GM12873 (cell line): ENCODE measurements at regions not wholly inside any gene's neighbourhood (a gene's known extent, or its start where the extent isn't known, plus 50 kb on each side); places are given as distances from the start of the nearest gene placed in this dataset.

ENCODE experiments used
- TF ChIP-seq, protein P1 (sequence below): IDR thresholded peaks from 2 replicates; pipeline ENCODE4 v1.5.1; 2012; ENCODE audit warnings: low read depth, mild to moderate bottlenecking, moderate library complexity, low read length, control low read depth; ENCODE audit not compliant: insufficient read depth; ENCODE audit errors: missing control alignments

DNA sequence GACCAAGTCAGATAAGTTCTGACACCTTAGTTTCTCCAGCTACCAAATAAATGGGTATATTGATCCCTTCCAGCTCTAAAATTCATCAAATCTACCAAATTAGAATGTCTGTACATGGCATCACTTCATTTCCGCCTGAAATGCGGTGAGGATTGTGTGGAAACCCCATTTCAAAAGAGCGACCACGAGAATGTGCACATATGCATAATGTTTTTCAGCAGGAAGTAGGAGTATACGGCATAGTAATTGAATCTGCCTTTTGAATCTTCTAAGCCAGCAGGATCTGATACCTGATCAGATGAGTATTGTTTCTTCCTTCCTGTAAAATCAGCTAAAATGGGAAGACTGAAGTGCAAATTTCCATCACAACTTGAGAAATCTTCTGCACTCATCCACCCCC, 418.6 kb downstream of the TMEM38B start:
- TF ChIP-seq, protein P1, sequence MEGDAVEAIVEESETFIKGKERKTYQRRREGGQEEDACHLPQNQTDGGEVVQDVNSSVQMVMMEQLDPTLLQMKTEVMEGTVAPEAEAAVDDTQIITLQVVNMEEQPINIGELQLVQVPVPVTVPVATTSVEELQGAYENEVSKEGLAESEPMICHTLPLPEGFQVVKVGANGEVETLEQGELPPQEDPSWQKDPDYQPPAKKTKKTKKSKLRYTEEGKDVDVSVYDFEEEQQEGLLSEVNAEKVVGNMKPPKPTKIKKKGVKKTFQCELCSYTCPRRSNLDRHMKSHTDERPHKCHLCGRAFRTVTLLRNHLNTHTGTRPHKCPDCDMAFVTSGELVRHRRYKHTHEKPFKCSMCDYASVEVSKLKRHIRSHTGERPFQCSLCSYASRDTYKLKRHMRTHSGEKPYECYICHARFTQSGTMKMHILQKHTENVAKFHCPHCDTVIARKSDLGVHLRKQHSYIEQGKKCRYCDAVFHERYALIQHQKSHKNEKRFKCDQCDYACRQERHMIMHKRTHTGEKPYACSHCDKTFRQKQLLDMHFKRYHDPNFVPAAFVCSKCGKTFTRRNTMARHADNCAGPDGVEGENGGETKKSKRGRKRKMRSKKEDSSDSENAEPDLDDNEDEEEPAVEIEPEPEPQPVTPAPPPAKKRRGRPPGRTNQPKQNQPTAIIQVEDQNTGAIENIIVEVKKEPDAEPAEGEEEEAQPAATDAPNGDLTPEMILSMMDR: no peak

DNA sequence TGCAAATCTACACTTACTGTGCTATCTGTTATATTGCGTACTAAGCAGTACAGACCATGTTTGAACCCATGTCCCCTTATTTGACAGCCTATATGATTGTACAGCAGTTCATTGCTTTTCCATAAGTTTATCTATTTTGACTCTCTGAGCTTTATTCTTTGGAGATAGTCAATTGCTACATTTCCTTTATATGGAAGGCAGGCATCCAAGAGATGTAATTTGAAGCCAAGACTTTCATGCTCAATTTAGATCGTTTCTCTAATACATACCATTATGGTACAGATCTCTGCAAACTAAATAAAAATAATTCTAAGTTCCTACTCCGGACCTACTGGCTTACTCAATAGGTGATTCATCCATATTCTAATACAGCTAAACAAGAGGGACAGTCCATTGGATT, 424.8 kb downstream of the TMEM38B start:
- TF ChIP-seq, protein P1: no peak

DNA sequence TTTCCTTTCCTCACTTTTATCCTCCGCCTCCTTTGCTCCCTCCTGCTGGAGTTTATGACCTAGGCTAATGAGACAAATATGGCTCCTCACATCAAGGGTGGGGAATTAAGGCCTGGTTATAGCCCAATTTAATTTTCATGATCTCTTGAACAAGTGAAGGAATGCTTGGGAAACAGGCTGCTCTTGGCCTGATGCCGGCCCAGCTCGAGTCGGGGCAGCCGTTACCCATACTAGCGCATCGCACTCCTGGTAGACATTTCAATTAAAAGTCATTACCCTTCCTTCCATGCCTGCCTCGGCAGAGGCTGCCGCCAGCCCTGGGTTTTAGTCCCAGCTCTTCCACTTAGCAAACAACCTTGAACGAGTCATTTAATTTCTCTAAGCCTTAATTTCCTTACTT, 425.7 kb downstream of the TMEM38B start:
- TF ChIP-seq, protein P1: no peak

DNA sequence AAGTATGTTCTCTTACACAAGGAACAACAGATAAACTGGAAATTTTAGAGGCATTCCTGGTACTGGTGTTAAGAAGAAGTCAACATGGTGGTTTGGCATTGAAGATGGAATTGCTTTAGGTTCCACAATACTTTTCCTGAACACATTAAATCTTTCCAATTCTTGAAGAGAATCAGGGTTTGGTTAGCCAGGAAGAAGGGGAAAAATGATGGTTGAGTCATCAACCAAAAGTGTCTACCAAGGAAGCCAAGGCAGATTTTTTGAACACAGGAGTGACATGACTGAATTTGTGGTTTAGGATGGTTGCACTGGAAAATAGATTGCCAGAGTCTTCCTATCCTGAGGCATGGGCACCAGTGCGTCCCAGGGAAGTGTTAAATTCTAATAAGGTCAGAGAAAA, 433.4 kb downstream of the TMEM38B start:
- TF ChIP-seq, protein P1: no peak

DNA sequence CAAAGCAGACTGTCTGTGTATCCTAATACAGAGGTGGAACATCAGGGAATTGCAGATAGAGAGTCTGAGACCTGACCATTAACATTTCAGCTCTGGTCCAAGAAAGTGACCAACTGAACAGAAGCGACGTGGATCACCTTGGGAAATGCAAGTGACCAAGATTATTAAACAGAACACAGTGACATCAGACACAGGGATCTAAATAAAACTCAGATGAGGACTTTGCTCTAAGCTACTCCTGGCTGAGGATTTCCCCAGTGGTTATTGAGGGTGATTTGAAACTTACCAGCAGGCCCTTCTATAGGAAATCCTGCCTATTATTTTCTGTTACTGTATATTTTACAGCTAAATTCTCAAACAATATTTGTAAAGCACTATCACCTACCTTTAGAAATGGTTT, 436.0 kb downstream of the TMEM38B start:
- TF ChIP-seq, protein P1: no peak

DNA sequence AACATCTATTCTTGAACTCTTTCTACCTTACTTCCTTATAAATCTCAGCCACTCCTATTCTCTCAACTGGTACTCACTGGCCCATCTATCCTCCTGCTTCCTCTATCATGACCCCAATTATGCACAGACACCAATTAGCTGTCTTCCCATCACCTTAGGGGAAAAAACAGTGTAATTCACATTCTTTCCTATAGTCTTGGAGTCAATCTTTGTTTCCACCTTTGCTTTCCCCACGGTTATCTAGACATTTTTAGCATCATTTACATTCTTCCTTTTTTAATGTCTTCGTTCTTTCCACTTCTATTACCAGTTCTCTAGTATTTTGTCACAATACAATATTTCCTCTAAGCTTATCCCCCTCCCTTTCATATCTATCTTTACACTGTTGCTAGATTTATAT, 449.4 kb downstream of the TMEM38B start:
- TF ChIP-seq, protein P1: no peak

DNA sequence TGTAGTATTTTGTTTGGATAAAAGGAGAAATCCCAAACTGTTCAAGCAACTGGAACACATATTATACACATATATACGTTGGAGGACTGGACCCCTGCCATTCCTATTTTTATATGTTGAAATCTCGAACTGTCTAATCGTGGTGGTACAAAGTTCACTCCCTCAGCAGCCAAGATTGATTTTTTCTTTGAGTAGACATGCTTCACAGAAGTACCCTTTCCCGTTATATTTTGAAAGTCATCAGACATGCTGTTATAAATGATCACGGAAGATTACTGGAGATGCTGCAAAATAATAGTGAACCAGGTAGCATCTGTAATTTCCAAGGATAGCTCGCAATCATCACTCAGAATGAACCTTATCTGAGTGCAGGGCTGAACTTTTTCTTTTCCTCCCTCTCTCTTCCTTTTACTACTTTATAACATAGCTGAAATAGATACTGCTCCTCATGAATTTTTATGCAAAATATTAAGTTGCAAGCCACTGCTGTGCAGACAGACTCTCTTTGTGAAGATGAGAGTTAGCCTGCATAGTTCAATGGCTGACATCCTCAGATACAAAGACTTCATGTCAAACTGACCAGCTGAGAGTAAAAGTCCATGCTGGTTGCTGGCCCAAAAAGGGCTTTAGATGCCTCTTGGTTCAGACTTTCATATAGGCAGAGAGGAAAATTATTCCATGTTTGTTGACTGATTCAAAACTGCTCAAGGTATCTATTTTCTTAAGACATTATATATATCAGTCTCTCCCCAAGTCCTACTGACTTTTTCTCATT, 451.9 kb downstream of the TMEM38B start:
- TF ChIP-seq, protein P1: no peak
